ENCODE measurements at regions not wholly inside any gene's neighbourhood (a gene's known extent, or its start where the extent isn't known, plus 50 kb on each side); places are given as distances from the start of the nearest gene placed in this dataset.

- POLR2A ChIA-PET = no interaction called here
- Histone ChIP-seq H3K27me3 (ENCODE audit: control insufficient read depth, insufficient read depth, low read length) (no peaks in the 10 kb centered on the region), H3K9me3 (ENCODE audit: control insufficient read depth, insufficient read depth, low read length) (no peaks in the 10 kb centered on the region), H3K27ac (ENCODE audit: low read depth, low read length) (no peak overlapping the region), H3K4me3 (ENCODE audit: low read depth, low read length) (no peak overlapping the region)
- CTCF ChIA-PET = interaction anchor here (1.0 kb wide), 1 partner anchor 58 kb away, joined by 3 read pairs; no protein-coding TSS in a partner anchor
- TF ChIP-seq, protein P1, sequence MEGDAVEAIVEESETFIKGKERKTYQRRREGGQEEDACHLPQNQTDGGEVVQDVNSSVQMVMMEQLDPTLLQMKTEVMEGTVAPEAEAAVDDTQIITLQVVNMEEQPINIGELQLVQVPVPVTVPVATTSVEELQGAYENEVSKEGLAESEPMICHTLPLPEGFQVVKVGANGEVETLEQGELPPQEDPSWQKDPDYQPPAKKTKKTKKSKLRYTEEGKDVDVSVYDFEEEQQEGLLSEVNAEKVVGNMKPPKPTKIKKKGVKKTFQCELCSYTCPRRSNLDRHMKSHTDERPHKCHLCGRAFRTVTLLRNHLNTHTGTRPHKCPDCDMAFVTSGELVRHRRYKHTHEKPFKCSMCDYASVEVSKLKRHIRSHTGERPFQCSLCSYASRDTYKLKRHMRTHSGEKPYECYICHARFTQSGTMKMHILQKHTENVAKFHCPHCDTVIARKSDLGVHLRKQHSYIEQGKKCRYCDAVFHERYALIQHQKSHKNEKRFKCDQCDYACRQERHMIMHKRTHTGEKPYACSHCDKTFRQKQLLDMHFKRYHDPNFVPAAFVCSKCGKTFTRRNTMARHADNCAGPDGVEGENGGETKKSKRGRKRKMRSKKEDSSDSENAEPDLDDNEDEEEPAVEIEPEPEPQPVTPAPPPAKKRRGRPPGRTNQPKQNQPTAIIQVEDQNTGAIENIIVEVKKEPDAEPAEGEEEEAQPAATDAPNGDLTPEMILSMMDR (IDR thresholded peaks at IDR 0.05; ENCODE audit: low read depth, low read length) = no peak
- DNase-seq (ENCODE audit: low read depth, low spot score) = no peak
Measured at GRCh38 chr3:144033240-144033589, 61.6 kb downstream of the DIPK2A start.

DNA sequence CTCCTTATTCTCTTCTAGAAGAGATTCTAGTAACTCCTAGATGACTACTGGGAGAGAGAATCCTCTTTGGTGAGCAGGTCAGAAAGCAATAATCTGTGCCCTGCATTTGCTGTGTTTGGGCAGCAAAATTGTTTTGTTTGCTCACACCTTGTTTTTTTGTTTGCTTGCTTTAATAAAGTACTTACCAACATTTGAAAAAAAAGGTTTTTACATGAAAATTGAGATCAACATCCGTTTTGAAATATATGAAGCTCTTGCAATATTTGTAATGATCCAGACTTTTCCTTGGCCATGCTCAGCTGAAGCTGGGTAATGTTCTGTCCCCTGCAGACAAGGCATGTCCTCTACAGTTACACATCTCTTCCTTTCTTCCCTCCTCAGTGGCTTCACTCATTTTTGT, 62.2 kb downstream of the DIPK2A start:
- no peaks in the 10 kb centered on the region for H3K27me3 ChIP-seq (ENCODE audit: control insufficient read depth, insufficient read depth, low read length)
- H3K4me3 ChIP-seq (ENCODE audit: low read depth, low read length) = no peak overlapping the region
- no peak for DNase-seq (ENCODE audit: low read depth, low spot score)
- H3K9me3 ChIP-seq (ENCODE audit: control insufficient read depth, insufficient read depth, low read length) = no peaks in the 10 kb centered on the region
- POLR2A ChIA-PET = no interaction called here
- H3K27ac ChIP-seq (ENCODE audit: low read depth, low read length) = no peak overlapping the region
- TF ChIP-seq, protein P1 (IDR thresholded peaks at IDR 0.05; ENCODE audit: low read depth, low read length) = no peak
- CTCF ChIA-PET = no interaction called here

DNA sequence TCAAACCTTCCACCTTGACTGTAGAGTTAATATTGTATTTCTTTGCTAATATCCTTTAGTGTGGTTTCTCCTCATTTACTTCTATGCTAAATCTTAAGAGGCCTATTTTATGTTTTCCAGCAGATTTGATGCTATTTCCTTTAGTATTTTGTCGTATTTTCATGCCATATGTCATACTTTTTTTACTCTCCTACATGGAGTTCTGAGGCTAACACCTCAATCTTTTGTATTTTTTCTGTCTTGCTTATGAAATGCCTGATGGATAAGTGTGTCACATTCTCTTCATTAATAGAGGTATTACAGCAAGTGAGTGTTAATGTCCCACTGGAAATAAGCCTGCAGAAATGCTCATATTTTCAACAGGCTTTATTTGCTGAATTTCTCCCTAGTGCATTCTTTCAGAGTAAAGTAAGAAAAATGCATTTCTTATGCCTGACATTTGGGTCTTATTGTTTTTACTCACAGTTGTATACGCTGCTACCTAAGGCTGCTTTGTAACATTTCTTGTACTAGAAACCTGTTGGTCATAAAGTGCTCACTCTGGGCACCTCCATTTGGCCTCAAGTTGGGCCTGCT, 63.2 kb downstream of the DIPK2A start:
- POLR2A ChIA-PET = no interaction called here
- no peak for DNase-seq (ENCODE audit: low read depth, low spot score)
- no peak overlapping the region for H3K27ac ChIP-seq (ENCODE audit: low read depth, low read length)

DNA sequence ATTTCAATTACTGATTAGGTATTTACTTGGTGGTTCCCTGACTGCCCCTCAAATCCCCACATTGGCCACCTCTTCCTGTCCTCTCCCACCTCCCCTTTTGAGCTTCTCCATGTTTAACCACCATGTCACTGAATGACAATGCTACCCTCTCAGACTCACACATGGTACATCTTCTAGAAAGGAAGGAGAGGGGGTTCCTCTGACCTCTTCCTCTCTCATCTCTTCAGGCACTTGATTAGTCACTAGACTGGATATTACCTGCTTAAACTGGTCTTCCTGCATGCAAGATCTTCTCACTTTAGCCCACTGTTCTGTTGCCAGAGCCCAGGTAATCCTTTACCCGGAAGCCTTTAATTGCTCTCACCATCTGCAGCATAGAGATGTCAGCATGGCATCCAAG, 64.9 kb downstream of the DIPK2A start:
- H3K4me3 ChIP-seq (ENCODE audit: low read depth, low read length) = no peak overlapping the region
- no peak overlapping the region for H3K27ac ChIP-seq (ENCODE audit: low read depth, low read length)
- H3K27me3 ChIP-seq (ENCODE audit: control insufficient read depth, insufficient read depth, low read length) = no peaks in the 10 kb centered on the region
- TF ChIP-seq, protein P1 (IDR thresholded peaks at IDR 0.05; ENCODE audit: low read depth, low read length) = no peak
- DNase-seq (ENCODE audit: low read depth, low spot score) = no peak
- ChIA-PET POLR2A (no interaction called here), CTCF (no interaction called here)
- no peaks in the 10 kb centered on the region for H3K9me3 ChIP-seq (ENCODE audit: control insufficient read depth, insufficient read depth, low read length)

More for the DNA sequence above, 63.2 kb downstream of the DIPK2A start:
- TF ChIP-seq, protein P1 (IDR thresholded peaks at IDR 0.05; ENCODE audit: low read depth, low read length) = no peak
- Histone ChIP-seq H3K27me3 (ENCODE audit: control insufficient read depth, insufficient read depth, low read length) (no peaks in the 10 kb centered on the region), H3K9me3 (ENCODE audit: control insufficient read depth, insufficient read depth, low read length) (no peaks in the 10 kb centered on the region), H3K4me3 (ENCODE audit: low read depth, low read length) (no peak overlapping the region)
- CTCF ChIA-PET = interaction anchor here (1.8 kb wide), 1 partner anchor 63 kb away, joined by 4 read pairs; the partner anchor contains the start of gene DIPK2A

DNA sequence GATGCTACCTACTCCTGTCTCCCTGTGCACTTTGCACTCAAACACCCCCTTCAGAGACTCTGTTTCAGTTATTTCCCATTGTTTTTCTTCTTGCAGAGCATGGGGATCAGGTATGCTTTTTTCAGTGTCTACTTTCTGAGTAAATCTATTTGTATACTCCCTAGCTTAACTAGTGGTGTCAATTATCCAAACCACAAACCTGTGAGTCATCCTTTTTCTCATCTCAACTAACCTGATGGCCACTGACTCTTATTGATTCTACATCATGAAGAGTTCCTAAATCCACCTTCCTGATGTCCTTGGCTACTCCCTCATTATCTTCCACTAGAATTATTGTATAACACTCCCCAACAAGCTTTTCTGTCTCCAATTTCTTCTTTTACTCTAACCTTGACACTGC, 68.0 kb downstream of the DIPK2A start:
- POLR2A ChIA-PET = no interaction called here
- H3K4me3 ChIP-seq (ENCODE audit: low read depth, low read length) = no peak overlapping the region
- CTCF ChIA-PET = no interaction called here
- H3K27ac ChIP-seq (ENCODE audit: low read depth, low read length) = no peak overlapping the region
- TF ChIP-seq, protein P1 (IDR thresholded peaks at IDR 0.05; ENCODE audit: low read depth, low read length) = no peak
- DNase-seq (ENCODE audit: low read depth, low spot score) = no peak
- no peaks in the 10 kb centered on the region for H3K27me3 ChIP-seq (ENCODE audit: control insufficient read depth, insufficient read depth, low read length)
- no peaks in the 10 kb centered on the region for H3K9me3 ChIP-seq (ENCODE audit: control insufficient read depth, insufficient read depth, low read length)
